Thyroid gland (tissue), 4 donors: ENCODE measurements at regions not wholly inside any gene's neighbourhood (a gene's known extent, or its start where the extent isn't known, plus 50 kb on each side); places are given as distances from the start of the nearest gene placed in this dataset.

ENCODE experiments used
- CTCF ChIP-seq, 6 experiments: fragments of 200-600 bp in 3 of 6; fragments of 450-650 bp in 3 of 6; sonication (generic) in 3 of 6; IDR thresholded peaks; one replicate each; pipeline ENCODE4 v1.5.1; 2016 to 2019; ENCODE audit warnings: antibody characterized with exemption in 6 of 6, mild to moderate bottlenecking in 2 of 6, inconsistent platforms in 1 of 6, moderate library complexity in 1 of 6
- POLR2A ChIP-seq, 2 donors: fragments of 450-650 bp; IDR thresholded peaks; one replicate each; pipeline ENCODE4 v1.6.1; 2017; ENCODE audit warnings: antibody characterized with exemption in 2 of 2, mild to moderate bottlenecking in 2 of 2, moderate library complexity in 1 of 2

- TF ChIP-seq POLR2A (IDR thresholded peaks at IDR 0.05) (no peak), CTCF (IDR thresholded peaks at IDR 0.05) (no peak)
These were observed 477.3 kb downstream of the KCNJ2 start for GRCh38 chr17:70646673-70647072.
